DMS53 treated with DMSO at 0.1 percent for 48 hours (cell line): ENCODE measurements at regions not wholly inside any gene's neighbourhood (a gene's known extent, or its start where the extent isn't known, plus 50 kb on each side); places are given as distances from the start of the nearest gene placed in this dataset.
"Not testable (repeated sequence)": the region's sequence is repeated elsewhere in the genome, so short reads cannot be mapped to it uniquely, and the experiment has no call there.

ENCODE experiments used
- DNase-seq: peaks from one replicate; lab custom pipeline; 2025; ENCODE audit not compliant: unreplicated experiment; lab: John Stamatoyannopoulos, UW

GRCh38 chr6:5840734-5841390, 165.9 kb downstream of the NRN1 start:
- DNase-seq, result no peak

GRCh38 chr6:5838656-5839396, 167.9 kb downstream of the NRN1 start:
- DNase-seq, result no peak

- DNase-seq, result no peak
Observed at GRCh38 chr6:5837323-5837722, 169.4 kb downstream of the NRN1 start.

- DNase-seq, result not testable (repeated sequence)
Observed at GRCh38 chr6:5836597-5836996, 170.1 kb downstream of the NRN1 start.

GRCh38 chr6:5833120-5833519, 173.6 kb downstream of the NRN1 start:
- no peak for DNase-seq

GRCh38 chr6:5832668-5833067, 174.1 kb downstream of the NRN1 start:
- no peak for DNase-seq

- not testable (repeated sequence) for DNase-seq
Observed at GRCh38 chr6:5831219-5831862, 175.4 kb downstream of the NRN1 start.

GRCh38 chr6:5828296-5828695, 178.4 kb downstream of the NRN1 start:
- no peak for DNase-seq

- DNase-seq, result no peak
Observed at GRCh38 chr6:5827056-5827904, 179.4 kb downstream of the NRN1 start.

GRCh38 chr6:5824382-5824983, 182.2 kb downstream of the NRN1 start:
- DNase-seq, result not testable (repeated sequence)
